WTC11 (cell line): ENCODE measurements at regions not wholly inside any gene's neighbourhood (a gene's known extent, or its start where the extent isn't known, plus 50 kb on each side); places are given as distances from the start of the nearest gene placed in this dataset.

Experiments used
- CREB1 ChIP-seq: sonication (generic); formaldehyde crosslinking; IDR thresholded peaks from 2 replicates; pipeline ENCODE4 v1.8.0; 2023; ENCODE audit warnings: mild to moderate bottlenecking, missing genetic modification reagents
- CTCF ChIP-seq: fragments of 200-600 bp; IDR thresholded peaks from 2 replicates; pipeline ENCODE4 v1.8.0; 2022; ENCODE audit warnings: antibody characterized with exemption
- ETV6 ChIP-seq: sonication (generic); formaldehyde crosslinking; IDR thresholded peaks from 2 replicates; pipeline ENCODE4 v1.8.1; 2022; ENCODE audit warnings: mild to moderate bottlenecking, missing genetic modification reagents
- GABPB1 ChIP-seq: sonication (generic); formaldehyde crosslinking; IDR thresholded peaks from 2 replicates; pipeline ENCODE4 v1.8.1; 2023; ENCODE audit warnings: mild to moderate bottlenecking, missing genetic modification reagents
- IRF2 ChIP-seq: sonication (generic); formaldehyde crosslinking; IDR thresholded peaks from 2 replicates; pipeline ENCODE4 v1.8.0; 2022; ENCODE audit warnings: low read depth, missing genetic modification reagents, borderline replicate concordance
- MAX ChIP-seq: sonication (generic); formaldehyde crosslinking; IDR thresholded peaks from 2 replicates; pipeline ENCODE4 v1.8.0; 2022; ENCODE audit warnings: mild to moderate bottlenecking, missing genetic modification reagents
- NR2C2 ChIP-seq: sonication (generic); formaldehyde crosslinking; IDR thresholded peaks from 2 replicates; pipeline ENCODE4 v1.8.0; 2022; ENCODE audit warnings: mild to moderate bottlenecking, missing genetic modification reagents
- SMAD3 ChIP-seq: sonication (generic); formaldehyde crosslinking; IDR thresholded peaks from 2 replicates; pipeline ENCODE4 v1.8.0; 2022; ENCODE audit warnings: missing genetic modification reagents, mild to moderate bottlenecking, borderline replicate concordance
- SP1 ChIP-seq: sonication (generic); formaldehyde crosslinking; conservative IDR thresholded peaks from 2 replicates; pipeline ENCODE4 v1.8.1; 2022; ENCODE audit warnings: missing genetic modification reagents
- USF1 ChIP-seq: sonication (generic); formaldehyde crosslinking; IDR thresholded peaks from 2 replicates; pipeline ENCODE4 v1.8.0; 2022; ENCODE audit warnings: mild to moderate bottlenecking, missing genetic modification reagents
- ZNF138 ChIP-seq: sonication (generic); formaldehyde crosslinking; conservative IDR thresholded peaks from 2 replicates; pipeline ENCODE4 v1.8.1; 2022; ENCODE audit warnings: mild to moderate bottlenecking, moderate library complexity, missing genetic modification reagents
- TF ChIP-seq, protein P1 (sequence below): sonication (generic); formaldehyde crosslinking; IDR thresholded peaks from 2 replicates; pipeline ENCODE4 v1.8.1; 2022; ENCODE audit warnings: mild to moderate bottlenecking, moderate library complexity, missing genetic modification reagents
- TF ChIP-seq, protein P2 (sequence below): sonication (generic); formaldehyde crosslinking; IDR thresholded peaks from 2 replicates; pipeline ENCODE4 v1.8.1; 2023; ENCODE audit warnings: mild to moderate bottlenecking, missing genetic modification reagents, moderate library complexity

- no peak for TF ChIP-seq CTCF
- no peak for TF ChIP-seq ETV6 (CRISPR knock-in tag)
- TF ChIP-seq MAX (CRISPR knock-in tag) = no peak
- no peak for TF ChIP-seq SP1 (CRISPR knock-in tag)
- TF ChIP-seq USF1 (CRISPR knock-in tag) = no peak
- no peak for TF ChIP-seq CREB1 (CRISPR knock-in tag)
- TF ChIP-seq GABPB1 (CRISPR knock-in tag) = no peak
- TF ChIP-seq SMAD3 = no peak
- no peak for TF ChIP-seq NR2C2 (CRISPR knock-in tag)
- TF ChIP-seq IRF2 = no peak
- TF ChIP-seq ZNF138 = no peak
- TF ChIP-seq, protein P1, sequence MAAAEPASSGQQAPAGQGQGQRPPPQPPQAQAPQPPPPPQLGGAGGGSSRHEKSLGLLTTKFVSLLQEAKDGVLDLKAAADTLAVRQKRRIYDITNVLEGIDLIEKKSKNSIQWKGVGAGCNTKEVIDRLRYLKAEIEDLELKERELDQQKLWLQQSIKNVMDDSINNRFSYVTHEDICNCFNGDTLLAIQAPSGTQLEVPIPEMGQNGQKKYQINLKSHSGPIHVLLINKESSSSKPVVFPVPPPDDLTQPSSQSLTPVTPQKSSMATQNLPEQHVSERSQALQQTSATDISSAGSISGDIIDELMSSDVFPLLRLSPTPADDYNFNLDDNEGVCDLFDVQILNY = no peak
- TF ChIP-seq, protein P2, sequence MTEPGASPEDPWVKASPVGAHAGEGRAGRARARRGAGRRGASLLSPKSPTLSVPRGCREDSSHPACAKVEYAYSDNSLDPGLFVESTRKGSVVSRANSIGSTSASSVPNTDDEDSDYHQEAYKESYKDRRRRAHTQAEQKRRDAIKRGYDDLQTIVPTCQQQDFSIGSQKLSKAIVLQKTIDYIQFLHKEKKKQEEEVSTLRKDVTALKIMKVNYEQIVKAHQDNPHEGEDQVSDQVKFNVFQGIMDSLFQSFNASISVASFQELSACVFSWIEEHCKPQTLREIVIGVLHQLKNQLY (CRISPR knock-in tag) = no peak
Observed at GRCh38 chr3:117695871-117696645, 986.5 kb downstream of the TUSC7 start.
